NCI-H510A (cell line): ENCODE measurements at regions not wholly inside any gene's neighbourhood (a gene's known extent, or its start where the extent isn't known, plus 50 kb on each side); places are given as distances from the start of the nearest gene placed in this dataset.

ENCODE experiments used
- DNase-seq: peaks from one replicate; lab custom pipeline; 2025; lab: John Stamatoyannopoulos, UW

GRCh38 chr22:47816863-47817210 is 1054.4 kb downstream of the TBC1D22A start:
- DNase-seq, result no peak

GRCh38 chr22:47816121-47816862 is 1053.8 kb downstream of the TBC1D22A start:
- no peak for DNase-seq

GRCh38 chr22:47814474-47814873 is 1052.0 kb downstream of the TBC1D22A start:
- DNase-seq, result no peak

GRCh38 chr22:47813661-47814060 is 1051.2 kb downstream of the TBC1D22A start:
- DNase-seq, result no peak

- no peak for DNase-seq
Observed at GRCh38 chr22:47811971-47812370, 1049.5 kb downstream of the TBC1D22A start.

GRCh38 chr22:47810505-47811500 is 1048.4 kb downstream of the TBC1D22A start:
- DNase-seq, result no peak

- no peak for DNase-seq
Observed at GRCh38 chr22:47808886-47809620, 1046.6 kb downstream of the TBC1D22A start.

- no peak for DNase-seq
Observed at GRCh38 chr22:47808236-47808635, 1045.8 kb downstream of the TBC1D22A start.

GRCh38 chr22:47807506-47807905 is 1045.1 kb downstream of the TBC1D22A start:
- DNase-seq, result no peak

- DNase-seq, result no peak
Observed at GRCh38 chr22:47806894-47807293, 1044.4 kb downstream of the TBC1D22A start.

GRCh38 chr22:47805394-47805935 is 1043.0 kb downstream of the TBC1D22A start:
- DNase-seq, result no peak

- DNase-seq, result no peak
Observed at GRCh38 chr22:47804281-47804680, 1041.8 kb downstream of the TBC1D22A start.

GRCh38 chr22:47802421-47802820 is 1040.0 kb downstream of the TBC1D22A start:
- DNase-seq, result no peak

- no peak for DNase-seq
Observed at GRCh38 chr22:47801541-47802245, 1039.2 kb downstream of the TBC1D22A start.

- DNase-seq, result no peak
Observed at GRCh38 chr22:47798229-47798628, 1035.8 kb downstream of the TBC1D22A start.

- DNase-seq, result no peak
Observed at GRCh38 chr22:47797342-47797945, 1035.0 kb downstream of the TBC1D22A start.

GRCh38 chr22:47796128-47796908 is 1033.9 kb downstream of the TBC1D22A start:
- DNase-seq, result no peak

GRCh38 chr22:47795477-47796127 is 1033.2 kb downstream of the TBC1D22A start:
- DNase-seq, result no peak

GRCh38 chr22:47794851-47795250 is 1032.4 kb downstream of the TBC1D22A start:
- no peak for DNase-seq
